Colonic mucosa (tissue), 4 donors: ENCODE measurements at regions not wholly inside any gene's neighbourhood (a gene's known extent, or its start where the extent isn't known, plus 50 kb on each side); places are given as distances from the start of the nearest gene placed in this dataset.

Experiments used
- DNase-seq: peaks from one replicate; pipeline ENCODE4 v3.0.0-alpha.2; 2020
- H3K27ac ChIP-seq: fragments of 200-600 bp; one replicate; pipeline ENCODE4 v1.8.0; 2021
- H3K27me3 ChIP-seq: fragments of 200-600 bp; one replicate; pipeline ENCODE4 v1.8.0; 2021
- H3K36me3 ChIP-seq: fragments of 200-600 bp; one replicate; pipeline ENCODE4 v1.8.0; 2021
- H3K4me1 ChIP-seq: fragments of 200-600 bp; one replicate; pipeline ENCODE4 v1.8.0; 2021; ENCODE audit warnings: mild to moderate bottlenecking
- H3K4me3 ChIP-seq: fragments of 200-600 bp; one replicate; pipeline ENCODE4 v1.8.0; 2021
- H3K9ac ChIP-seq, 2 donors: one replicate each; pipeline ENCODE4 v1.7.0; 2013; ENCODE audit warnings: control low read depth in 2 of 2, low read depth in 2 of 2, low read length in 2 of 2
- H3K9me3 ChIP-seq: fragments of 200-600 bp; one replicate; pipeline ENCODE4 v1.8.0; 2021
- intact Hi-C: fragments of 100-400 bp; cut with DNase I; formaldehyde crosslinking; loops from one replicate; pipeline ENCODE4 v1.14.1; 2022
- TF ChIP-seq, protein P1 (sequence below): fragments of 200-600 bp; IDR thresholded peaks from one replicate; pipeline ENCODE4 v1.8.0; 2022; ENCODE audit warnings: antibody characterized with exemption, mild to moderate bottlenecking
- donor health status: healthy.
- donor health status: DM: no; HTN: no; CAD: no.
- donor health status: DM: no; HTN: no; CAD: no.

DNA sequence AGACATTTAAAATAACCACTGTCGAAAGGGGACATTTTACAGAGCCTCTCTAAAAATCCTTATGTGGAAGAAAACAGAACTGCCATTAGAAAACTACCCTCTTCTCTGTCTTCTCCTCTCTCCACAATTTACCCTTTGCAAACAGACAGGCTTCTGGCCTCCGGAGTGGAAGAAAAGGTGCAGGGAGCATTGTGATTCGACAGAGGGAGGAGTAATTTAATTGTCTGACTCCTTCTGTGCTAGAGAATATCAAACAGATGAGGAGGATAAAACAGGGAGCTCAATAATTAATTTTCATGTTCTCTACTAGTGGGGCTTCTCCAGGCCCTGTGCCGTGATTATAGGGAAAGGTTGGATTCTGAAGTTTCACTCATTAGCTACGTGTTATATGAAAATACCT, 615.5 kb upstream of the MKI67 start:
- no peak overlapping the region for H3K9ac ChIP-seq
- no peaks in the 10 kb centered on the region for H3K27me3 ChIP-seq
- H3K4me1 ChIP-seq: no peaks in the 10 kb centered on the region
- TF ChIP-seq, protein P1, sequence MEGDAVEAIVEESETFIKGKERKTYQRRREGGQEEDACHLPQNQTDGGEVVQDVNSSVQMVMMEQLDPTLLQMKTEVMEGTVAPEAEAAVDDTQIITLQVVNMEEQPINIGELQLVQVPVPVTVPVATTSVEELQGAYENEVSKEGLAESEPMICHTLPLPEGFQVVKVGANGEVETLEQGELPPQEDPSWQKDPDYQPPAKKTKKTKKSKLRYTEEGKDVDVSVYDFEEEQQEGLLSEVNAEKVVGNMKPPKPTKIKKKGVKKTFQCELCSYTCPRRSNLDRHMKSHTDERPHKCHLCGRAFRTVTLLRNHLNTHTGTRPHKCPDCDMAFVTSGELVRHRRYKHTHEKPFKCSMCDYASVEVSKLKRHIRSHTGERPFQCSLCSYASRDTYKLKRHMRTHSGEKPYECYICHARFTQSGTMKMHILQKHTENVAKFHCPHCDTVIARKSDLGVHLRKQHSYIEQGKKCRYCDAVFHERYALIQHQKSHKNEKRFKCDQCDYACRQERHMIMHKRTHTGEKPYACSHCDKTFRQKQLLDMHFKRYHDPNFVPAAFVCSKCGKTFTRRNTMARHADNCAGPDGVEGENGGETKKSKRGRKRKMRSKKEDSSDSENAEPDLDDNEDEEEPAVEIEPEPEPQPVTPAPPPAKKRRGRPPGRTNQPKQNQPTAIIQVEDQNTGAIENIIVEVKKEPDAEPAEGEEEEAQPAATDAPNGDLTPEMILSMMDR: no peak
- DNase-seq: no peak
- no peak overlapping the region for H3K27ac ChIP-seq
- H3K4me3 ChIP-seq: no peak overlapping the region
- no peaks in the 10 kb centered on the region for H3K36me3 ChIP-seq
- H3K9me3 ChIP-seq: no peaks in the 10 kb centered on the region
- intact Hi-C loops: no loop called here

DNA sequence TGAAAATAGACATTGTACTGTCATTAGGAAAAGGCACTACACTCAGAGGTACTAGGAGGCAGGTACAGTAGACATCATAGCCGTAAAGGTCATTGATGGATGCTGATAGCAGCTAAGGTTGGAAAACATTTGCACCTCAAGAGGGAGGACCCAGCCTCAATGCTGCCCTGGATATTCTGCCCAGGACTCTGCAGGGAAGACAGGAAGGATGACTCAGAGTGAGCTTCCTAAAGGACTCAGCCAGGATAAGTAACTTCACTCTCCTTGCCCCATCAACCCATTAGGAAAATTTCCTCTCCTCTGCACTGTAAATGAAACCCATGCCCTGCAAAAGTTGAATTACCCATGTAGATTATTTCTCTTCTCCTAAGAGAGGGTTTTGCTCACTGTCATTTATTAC, 617.9 kb upstream of the MKI67 start:
- no peak for DNase-seq
- H3K9me3 ChIP-seq: no peaks in the 10 kb centered on the region
- no peak overlapping the region for H3K9ac ChIP-seq
- H3K4me1 ChIP-seq: no peaks in the 10 kb centered on the region
- no peaks in the 10 kb centered on the region for H3K27me3 ChIP-seq
- no peak overlapping the region for H3K27ac ChIP-seq
- H3K4me3 ChIP-seq: no peak overlapping the region
- no peaks in the 10 kb centered on the region for H3K36me3 ChIP-seq
- TF ChIP-seq, protein P1: no peak
- intact Hi-C loops: no loop called here

DNA sequence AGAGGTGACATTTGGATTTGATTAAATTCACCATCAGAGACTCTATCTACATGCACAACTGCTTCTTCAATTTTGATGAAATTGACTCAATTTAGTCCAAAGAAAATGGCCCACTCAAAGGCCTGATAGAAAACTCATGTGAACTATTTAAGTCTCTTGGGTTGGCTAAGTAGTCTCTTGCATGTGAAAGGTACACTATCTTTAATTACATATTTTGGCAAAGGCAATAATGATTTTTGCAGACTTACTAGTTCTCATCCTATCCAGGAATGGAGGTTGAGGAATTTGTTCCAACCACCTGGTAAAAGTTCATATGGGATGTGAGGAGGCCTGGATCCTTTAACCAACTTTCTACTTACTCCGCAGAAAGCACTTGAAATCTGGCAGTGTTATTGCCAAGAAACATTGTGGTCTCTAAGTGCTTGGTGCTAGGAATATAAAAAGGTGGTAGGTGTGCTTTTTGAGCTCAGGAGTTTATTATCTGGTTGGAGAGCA, 618.6 kb upstream of the MKI67 start:
- H3K9me3 ChIP-seq: no peaks in the 10 kb centered on the region
- TF ChIP-seq, protein P1: no peak
- H3K4me3 ChIP-seq: no peak overlapping the region
- no peaks in the 10 kb centered on the region for H3K27me3 ChIP-seq
- H3K4me1 ChIP-seq: no peaks in the 10 kb centered on the region
- no peak overlapping the region for H3K27ac ChIP-seq
- intact Hi-C loops: no loop called here
- no peak overlapping the region for H3K9ac ChIP-seq
- no peaks in the 10 kb centered on the region for H3K36me3 ChIP-seq
- no peak for DNase-seq

DNA sequence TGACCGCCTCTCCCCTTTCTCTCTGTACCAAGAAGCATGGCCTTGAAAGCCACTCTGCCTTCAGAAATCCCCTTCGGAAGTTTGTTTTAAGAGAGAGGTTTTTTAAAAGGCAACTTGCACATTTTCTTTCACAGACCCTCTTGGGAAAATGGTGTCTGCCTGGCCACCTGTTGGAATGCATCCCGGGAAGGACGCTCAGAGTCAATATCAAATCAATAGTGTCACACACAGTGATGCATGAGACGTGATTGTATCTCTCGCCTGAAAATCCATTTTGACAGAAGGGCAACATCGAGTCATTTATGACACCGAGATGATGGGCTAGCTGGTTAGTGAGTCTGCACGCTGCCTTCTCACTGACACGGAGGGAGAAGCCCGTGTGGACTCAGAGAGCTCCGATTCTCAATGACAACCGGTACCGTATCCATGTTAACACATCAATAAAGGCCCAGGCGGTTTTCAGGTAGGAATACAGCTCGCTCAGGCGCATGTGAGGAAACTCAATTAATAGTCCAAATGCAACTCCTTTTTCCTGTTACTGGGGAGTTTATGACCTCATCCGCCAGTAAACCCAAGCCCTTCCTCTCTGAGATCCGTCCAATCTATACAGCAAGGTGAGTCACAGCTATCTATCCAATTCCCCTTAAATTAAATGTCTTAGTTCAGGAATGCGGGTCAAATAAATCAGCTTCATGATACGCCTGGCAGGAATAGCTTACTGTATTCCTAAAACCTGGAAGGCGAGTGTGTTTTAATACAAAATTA, 621.5 kb upstream of the MKI67 start:
- TF ChIP-seq, protein P1: no peak
- no peaks in the 10 kb centered on the region for H3K9me3 ChIP-seq
- intact Hi-C loops: no loop called here
- no peaks in the 10 kb centered on the region for H3K36me3 ChIP-seq
- no peak overlapping the region for H3K9ac ChIP-seq
- H3K4me1 ChIP-seq: no peaks in the 10 kb centered on the region
- no peak overlapping the region for H3K4me3 ChIP-seq
- no peak for DNase-seq
- no peak overlapping the region for H3K27ac ChIP-seq
- no peaks in the 10 kb centered on the region for H3K27me3 ChIP-seq

DNA sequence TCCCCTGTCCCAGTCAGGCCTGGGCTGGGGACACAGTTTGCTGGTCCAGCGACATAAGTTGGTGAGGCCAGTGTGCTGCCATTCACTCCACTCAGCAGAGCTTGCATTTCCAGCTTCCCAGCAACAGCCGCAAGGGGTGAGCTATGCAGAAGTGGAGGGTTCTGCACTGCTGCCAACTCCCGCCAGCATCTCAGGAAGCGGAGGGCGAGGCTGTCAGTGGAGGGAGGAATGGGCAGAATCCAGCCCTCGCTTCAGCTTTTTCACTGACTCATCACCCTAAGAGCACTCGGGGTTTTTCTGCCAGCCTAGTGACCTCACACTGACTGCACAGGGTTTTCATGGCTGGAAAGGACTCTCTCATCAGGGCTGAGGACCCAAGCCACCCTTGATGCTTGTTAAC, 625.1 kb upstream of the MKI67 start:
- TF ChIP-seq, protein P1: no peak
- intact Hi-C loops: no loop called here
- Histone ChIP-seq H3K4me1 (no peaks in the 10 kb centered on the region), H3K27ac (no peak overlapping the region), H3K36me3 (no peaks in the 10 kb centered on the region), H3K9me3 (no peaks in the 10 kb centered on the region), H3K4me3 (no peak overlapping the region), H3K9ac (no peak overlapping the region), H3K27me3 (no peaks in the 10 kb centered on the region)
- DNase-seq: no peak
